Activated CD4-positive, alpha-beta T cell treated with anti-CD3 and anti-CD28 coated beads for 48 hours (primary cell): ENCODE measurements at regions not wholly inside any gene's neighbourhood (a gene's known extent, or its start where the extent isn't known, plus 50 kb on each side); places are given as distances from the start of the nearest gene placed in this dataset.
A peak's percentile ranks its signal among the peaks of the same experiment; 100 is the strongest.
"Not testable (repeated sequence)": the region's sequence is repeated elsewhere in the genome, so short reads cannot be mapped to it uniquely, and the experiment has no call there.

Source experiments
- DNase-seq: peaks from one replicate; pipeline ENCODE4 v3.0.0-alpha.2; 2020

DNA sequence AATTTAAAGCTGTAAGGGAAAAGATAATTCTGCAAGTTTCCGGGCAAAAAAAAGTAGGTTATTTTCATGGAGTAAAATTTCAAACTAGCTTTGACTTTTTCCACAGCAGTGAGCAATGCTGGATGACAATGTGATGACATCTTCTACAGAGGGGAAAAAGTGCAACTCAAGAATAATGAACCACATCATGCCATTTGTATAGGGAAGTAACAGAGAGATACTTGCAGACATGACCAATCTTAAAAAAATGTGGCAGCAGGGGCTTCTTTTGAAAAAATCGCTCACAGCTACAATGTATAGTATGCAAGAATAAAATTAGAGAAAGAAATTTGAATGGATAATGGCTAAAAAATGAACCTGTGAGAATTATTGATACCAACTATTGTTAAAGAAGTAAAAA lies 115.5 kb downstream of the DHRS2 start:
- no peak for DNase-seq

DNA sequence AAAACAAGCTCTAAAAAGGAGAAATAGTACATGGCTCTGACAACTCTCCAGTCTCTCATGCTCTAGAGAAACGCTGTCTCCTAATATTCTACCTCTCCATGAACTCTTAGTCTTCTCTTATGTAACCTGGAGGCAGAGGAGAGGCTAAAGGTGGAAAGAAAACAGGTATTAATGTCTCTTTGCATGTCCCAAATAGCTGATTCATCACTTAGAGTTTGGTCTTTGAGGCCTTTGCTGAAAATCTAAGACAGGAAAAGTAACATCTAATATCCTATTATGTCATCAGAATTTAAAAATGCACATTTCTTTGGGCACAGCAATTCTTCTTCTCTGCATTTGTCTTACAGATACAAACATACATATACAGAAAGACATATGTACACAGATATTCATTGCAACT lies 127.2 kb downstream of the DHRS2 start:
- DNase-seq = no peak

DNA sequence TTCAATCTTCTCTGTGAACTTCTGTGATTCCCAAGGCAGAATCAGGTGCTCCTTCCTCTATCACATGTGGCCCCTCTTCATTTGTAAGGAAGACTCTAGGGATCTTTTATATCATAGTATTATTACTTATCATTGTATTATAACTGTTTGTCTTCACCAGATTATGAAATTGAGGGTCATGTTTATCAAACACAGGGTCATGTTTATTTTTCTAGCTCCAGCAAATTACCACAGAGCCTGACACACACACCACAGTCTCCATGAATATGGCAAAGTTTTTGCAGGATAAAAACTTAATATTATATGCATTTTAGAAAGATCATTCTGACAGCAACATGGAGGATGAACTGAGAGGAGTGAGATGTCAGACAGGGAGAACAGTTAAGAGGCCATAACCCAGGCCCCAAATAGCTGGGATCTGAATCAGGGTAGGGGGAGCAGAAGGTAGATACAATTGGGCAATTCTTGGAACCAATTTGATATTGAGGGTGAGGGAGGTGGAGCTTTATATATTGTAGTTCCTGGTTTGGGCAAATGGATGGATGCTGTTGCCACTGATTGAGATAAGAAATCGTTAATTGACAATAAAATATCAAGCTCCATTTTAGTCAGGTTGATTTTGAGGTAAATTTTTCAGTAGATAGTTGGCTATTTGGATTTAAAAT lies 130.7 kb downstream of the DHRS2 start:
- DNase-seq = no peak

DNA sequence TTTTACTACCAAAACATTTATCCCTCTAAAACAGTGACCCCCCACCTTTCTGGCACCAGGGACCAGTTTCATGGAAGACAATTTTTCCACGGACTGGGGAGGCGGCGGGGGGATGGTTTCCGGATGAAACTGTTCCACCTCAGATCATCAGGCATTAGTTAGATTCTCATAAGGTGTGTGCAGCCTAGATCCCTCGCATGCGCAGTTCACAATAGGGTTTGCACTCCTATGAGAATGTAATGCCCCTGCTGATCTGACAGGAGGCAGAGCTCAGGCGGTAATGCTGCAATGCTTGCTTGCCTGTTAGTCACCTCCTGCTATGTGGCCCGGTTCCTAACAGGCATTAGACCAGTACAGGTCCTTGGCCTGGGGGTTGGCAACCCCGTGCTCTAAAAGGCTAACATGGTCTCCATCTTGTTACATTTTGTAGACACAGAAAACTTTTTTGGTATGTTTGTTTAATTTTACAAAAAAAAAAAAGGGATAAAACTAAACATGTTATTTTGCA lies 133.1 kb downstream of the DHRS2 start:
- not testable (repeated sequence) for DNase-seq

DNA sequence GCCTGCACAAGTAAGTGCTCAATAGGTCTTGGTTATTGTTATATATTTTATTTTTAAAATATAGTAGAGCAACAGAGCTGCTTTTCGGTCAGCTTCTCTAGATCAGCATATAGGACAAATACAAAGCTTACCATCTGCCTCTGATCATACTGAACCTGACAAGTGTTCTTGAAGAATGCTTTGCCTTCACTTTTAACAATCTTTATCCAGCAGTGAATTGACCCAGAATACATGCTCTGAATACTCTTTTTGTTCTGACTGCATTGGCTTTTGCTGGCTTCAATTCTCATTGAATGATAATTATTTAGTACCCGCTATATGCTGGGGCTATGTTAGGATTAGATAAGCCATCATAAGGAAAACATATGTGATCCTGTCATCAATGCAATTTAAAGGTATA lies 137.8 kb downstream of the DHRS2 start:
- no peak for DNase-seq

DNA sequence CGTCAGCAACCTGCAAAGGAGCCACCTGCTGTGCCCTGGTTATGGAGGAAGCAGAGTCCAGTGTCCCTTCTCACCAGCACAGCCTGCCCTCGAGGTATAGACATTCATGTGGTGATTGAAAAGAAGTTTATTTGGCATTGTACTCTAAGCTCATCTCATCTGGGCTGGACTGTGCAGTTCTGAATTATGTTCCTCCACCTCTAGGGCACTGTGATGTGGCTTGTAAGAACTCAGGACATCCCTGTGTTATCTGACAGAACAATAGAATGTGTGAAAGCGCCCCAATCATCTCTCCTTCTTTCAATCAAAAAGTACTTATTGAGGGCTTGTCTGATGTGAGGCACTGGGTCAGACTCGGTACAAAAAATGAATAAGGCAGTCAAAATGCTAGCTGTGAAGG lies 140.1 kb downstream of the DHRS2 start:
- no peak for DNase-seq

DNA sequence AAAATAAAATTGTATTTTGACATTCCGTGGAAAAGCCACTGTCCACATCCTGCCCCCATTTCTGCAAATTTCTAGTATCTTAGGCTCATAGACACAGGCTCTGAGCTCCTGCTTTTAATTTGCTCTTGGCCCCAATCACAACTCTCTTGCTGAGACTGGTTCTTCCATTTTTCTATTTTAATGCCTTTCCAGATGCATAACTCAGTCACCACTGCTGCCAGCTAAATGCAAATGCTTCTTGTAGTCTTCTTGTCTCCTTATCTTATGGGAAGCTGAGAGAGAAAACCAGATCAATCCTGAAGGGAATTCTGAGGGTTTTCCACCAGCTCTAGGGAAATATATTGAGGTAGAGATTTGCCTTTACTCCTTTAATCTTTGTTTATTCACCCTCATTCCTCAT lies 149.0 kb downstream of the DHRS2 start:
- DNase-seq = no peak

DNA sequence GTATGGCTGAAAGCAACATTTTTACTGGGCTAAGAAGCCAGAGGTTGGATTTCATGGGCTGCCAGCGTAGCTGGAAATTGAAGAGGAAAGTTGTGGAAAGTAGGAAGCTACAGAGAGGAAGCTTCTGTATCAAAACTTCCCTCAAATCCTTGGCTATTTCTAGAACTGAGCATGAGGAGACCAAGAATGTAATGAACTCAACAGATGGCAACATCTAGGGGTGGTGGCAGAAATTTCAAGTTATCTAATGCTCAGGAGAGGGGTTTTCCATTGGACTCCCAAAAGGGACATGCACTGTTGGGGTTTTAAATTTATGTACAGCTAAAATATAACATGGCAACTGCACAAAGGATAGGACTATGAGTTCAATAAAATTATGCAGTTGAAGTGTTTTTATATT lies 151.3 kb downstream of the DHRS2 start:
- DNase-seq = no peak

DNA sequence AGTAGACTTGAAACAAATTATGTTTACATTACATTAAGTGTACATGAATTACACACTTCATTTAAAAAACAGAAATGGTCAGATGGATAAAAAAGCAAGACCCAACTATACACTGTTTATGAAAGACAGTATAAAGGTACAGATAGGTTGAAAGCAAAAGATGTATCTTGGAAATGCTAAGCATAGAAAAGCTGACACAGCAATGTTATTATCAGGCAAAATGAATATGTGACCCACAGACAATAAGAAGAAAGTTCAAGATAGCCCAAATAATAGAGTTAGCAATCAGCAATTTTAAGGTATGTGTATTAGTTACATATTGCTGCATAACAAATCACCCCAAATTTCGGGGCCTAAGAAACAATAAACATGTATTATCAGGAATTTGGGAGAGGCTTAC lies 153.5 kb downstream of the DHRS2 start:
- no peak for DNase-seq

DNA sequence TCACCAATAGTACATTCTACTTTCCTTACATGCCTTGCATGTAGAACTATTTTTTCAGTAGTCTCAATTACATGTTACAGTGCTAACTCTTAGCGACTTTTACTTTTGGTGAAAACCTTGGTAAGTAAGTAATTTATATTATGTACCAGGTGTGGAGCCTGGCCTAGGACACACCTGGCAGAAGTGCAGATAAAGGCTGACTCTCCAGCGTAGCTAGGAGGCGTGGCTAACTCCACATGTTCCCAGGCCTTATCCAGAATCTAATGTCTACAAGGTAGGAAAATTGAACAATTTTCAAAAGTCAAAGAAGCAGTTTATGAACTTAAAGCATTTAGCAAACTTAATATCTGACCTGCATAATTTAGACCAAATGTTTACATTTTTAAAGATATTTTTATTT lies 157.4 kb downstream of the DHRS2 start:
- no peak for DNase-seq

DNA sequence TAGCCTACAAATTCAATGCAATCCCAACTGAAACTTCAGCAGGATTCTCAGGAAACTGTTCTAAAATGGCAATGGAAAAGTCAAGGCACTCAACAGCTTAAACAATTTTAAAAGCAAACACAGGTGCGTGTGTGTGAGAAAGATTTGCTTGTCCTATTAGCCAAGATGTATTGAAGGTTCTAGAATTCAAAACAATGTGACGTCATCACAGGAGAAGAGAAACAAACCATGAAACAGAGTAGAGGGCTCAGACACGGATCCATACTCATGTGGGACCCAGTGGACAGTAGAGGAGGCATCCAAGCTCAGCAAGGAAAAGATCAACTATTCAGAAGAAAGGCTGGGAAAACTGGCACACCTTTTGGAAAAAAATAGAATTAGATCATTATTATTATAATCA lies 152.8 kb upstream of the DHRS4 start:
- no peak for DNase-seq

DNA sequence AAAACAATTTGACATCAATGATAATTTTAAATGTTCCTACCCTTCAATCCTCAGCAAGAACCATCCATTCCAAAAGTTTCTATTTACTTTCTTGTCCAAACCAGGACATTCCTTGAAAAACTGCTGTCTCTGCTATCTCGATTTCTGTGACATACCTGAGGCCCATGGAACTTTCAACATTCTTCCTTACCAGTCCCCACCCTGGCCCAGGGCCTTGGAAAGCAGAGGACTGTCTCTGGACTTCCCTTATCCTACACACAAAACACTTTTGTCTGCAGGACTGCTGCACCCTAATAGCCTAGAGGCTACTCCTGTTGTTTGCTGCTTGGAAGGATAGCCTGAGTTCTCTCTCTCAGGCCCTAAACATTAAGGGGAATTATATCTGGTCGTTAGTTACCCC lies 151.8 kb upstream of the DHRS4 start:
- DNase-seq = no peak

DNA sequence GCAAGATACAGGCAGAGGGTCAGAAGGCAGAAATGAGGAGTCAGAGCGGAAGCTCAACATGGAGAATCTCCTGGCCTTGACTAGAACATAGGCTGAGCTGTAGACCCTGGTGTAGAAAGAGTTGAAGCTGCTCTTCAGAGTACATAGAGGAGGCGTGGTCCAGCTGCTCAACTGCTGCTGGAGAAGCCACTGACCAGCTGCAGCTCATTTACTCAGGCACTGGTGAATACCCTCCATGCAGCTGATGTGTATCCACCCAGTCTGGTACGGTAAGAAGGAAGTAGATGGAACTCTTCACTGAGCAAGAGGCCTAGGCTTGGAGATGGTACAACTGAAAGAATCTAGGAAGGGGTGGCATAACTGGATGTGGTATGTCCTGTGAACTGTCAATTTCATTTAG lies 148.8 kb upstream of the DHRS4 start:
- no peak for DNase-seq

DNA sequence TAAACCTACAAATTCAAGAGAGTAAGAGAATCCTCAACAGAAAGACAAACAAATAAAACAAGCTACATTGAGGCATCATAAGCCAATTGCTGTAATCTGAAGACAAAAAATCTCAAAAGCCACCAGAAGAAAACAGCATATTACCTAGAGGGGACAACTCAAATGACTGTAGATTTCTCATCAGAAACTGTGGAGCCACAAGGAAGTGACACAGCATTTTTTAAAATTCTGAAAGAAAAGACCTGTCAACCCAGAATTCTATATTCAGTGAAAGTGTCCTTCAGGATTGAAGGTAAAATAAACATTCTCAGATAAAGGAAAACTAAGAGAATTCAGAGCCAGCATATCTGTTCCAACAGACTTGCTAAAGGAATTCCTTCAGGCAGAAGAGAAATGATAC lies 147.8 kb upstream of the DHRS4 start:
- DNase-seq = no peak

DNA sequence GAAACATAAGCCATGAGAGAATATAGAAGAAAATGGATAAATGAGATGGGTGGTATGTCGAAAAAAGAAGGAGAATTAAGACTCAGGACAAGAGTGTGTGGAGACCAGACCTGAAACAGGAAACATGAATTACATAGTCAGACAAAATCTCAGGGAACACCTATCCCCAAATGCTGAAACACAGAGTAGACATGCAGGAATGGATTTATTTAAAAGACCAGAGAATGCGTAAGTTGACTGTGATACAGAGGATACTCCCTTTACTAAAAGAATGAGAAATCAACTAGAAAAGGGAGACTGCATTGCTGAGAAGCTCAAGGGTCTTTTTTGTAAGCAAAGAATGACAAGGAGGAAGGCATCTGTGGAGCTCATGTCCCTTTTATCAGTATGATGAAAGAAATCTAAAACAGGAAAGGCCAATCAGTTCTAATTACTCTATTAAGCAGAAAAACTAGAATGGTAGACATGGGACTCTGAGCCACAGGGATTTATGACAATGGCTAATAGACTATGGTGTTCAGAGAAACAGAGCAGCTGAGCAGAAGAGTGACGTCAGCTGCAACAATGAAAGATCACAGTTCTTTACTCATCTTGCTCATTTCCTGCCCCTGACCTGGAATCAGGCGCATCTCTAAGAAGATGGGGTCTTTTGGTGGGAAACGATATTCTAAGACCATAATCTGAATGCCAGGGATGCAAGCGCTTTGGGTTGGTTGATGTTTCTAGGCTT lies 138.9 kb upstream of the DHRS4 start:
- DNase-seq = no peak

DNA sequence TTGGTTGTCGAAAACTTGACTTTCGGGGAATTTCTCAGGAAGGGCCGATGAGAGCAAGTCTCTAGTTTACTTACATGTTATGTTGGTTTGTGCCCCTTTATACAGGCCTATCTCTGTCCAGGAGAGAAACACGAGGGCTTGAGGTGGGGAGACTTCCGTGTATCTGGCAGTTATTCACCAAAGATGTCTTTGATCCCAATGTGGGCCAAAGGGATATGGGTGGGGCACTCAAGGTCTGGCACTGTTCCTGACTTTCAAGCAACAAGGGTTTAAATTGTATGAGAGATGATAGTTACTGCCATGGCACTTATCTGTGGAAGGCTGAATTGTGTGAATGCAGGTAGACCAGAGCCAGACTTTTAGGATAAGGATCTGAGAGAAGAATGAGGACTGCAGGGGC lies 137.2 kb upstream of the DHRS4 start:
- no peak for DNase-seq

DNA sequence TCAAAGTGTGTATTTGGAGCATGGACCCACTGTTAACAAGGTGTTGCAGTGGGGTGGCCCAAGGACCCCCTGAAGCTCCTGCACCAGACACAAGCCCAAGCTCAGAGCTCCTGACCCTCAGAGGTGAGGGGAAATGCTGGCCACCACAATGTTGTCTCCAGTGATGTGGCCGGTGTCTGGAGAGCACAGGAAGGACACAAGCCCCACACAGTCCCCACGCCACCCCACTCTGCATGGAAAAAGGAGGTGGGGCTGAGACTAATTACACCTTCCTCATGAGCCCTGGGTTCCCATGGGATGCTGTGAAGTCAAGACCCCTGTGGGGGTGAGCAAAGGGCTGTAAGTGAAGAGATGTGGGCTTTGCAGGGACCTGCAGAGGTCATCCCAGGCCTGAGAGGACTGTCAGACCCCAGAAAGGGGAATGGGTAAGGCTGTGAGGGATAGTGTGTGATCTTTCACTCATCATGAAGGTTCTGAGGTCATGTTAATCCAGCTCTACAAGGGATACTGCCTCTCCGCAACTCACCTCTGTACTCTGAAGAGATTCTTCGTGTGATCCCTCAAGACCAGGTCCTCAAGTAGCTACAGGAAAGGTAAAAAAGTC lies 136.3 kb upstream of the DHRS4 start:
- no peak for DNase-seq

DNA sequence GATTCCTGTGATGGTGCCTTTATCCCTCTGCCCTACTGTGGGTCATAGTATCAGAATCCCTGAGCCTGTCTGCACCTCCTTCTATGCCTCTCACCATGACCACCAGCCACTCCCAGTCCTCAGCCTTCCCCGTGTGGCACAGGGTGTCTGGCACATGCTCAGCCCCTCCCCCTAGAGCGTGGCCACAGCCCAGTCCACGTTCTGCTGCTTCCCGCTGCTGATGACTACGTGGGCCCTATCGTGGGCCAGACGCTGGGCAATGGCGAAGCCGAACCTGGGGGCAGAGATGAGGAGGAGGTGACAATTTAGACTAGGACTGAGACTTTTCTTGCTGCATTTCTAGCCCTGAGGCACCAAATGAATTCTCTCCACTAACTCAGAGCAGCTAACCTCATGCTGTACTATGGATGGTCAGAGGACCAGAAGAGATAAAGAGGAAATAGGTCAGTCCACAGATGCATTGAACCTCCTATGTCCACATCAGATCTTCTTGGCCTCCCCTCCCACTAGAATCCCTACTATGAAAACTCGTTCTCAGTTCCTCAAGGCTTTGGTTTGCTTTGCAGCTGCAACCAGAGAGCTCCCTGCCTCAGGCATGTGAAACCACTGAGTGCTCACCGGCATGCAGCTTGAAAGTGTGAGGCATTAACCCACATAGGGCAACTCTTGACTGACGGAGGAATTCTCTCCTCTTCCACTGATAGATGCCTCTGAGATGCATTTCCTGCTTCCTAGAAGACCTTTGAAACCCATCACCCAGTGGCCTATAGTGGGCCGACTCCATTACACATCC lies 126.3 kb upstream of the DHRS4 start:
- no peak for DNase-seq

DNA sequence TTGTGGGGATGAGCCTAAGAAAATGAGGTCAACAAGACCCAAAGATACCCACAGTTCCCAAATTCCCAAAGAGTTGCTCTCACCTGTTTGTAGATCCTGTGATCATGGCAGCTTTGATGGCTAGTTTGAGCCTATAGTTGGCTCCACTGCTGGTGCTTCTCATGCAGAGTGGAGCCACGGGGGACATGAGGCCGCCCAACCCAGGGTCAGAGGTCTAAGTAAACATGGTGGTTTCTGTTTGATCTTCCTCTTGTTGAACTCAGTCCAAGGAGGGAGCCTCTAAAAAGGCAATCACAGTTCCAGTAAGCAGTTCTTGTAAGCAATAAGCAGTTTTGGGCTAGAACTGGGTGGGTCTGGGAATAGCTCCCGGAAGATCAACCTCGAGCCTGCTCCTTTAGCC lies 125.6 kb upstream of the DHRS4 start:
- no peak for DNase-seq

DNA sequence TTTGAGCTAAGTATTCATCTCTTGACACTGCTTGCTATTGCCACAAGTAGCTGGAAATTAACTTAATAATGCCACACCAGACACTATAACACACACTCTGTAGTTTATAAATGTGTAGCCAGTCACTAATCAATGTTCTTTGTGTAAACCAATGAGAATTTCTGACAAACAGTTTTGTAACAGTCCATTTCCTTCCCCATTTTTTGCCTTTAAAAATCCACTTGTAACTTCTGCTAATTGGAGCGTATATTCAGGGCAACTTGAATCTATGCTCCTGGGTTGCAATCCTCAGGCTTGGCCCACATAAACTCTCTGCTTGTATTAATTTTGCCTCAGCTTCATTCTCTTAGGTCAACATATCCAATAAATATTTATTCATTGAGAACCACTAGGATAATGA lies 125.0 kb upstream of the DHRS4 start:
- no peak for DNase-seq

DNA sequence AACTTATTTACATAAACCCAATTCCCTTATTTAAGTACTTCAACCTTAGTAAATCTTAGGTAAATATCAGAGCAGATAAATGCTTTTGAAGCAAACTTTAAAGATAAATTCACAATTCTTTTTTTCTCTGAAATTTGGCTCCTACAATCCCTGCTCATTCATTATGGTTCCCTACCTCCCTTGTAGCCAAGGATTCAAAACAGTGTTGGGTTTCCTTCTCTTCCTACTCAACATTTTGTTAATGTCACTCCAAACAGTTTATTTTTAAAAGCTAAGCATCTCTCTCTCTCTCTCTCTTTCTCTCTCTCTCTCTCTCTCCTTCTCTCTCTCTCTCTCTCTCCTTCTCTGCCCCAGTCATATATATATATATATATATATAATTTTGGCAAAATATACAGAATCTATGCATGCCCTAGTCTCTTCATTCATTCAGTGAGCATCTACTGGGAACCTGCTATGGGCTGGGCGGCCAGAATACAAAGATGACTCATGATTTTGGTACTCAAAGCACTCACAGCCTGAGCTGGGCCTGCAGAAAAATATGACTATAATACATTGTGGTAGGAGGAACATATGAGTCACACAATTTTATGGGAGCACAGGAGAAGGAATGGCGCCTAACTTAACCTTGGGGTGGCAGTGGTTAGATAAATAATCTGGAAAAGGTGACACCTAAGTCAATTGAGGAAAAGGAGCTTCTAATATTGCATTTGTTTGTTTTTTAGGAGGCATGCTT lies 123.7 kb upstream of the DHRS4 start:
- no peak for DNase-seq

DNA sequence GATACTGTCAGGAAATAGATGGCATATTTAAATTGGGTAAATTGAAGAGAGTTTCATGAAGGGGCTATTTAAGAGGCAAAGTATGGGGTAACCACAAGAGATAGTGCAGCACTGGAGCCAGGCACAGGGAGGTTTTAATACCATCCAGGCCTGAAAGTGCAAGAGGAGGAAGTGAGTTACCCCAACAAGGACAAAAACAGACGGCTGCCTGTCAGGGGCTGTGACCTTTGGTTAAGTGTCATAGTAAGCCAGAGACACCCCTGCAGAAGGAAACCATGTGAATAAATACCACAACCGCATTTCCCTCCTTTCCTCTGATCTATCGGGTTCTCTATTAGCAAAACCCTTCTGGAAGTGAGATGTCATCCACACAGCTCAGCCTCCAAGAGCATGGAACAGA lies 122.0 kb upstream of the DHRS4 start:
- DNase-seq = peak; percentile 7

DNA sequence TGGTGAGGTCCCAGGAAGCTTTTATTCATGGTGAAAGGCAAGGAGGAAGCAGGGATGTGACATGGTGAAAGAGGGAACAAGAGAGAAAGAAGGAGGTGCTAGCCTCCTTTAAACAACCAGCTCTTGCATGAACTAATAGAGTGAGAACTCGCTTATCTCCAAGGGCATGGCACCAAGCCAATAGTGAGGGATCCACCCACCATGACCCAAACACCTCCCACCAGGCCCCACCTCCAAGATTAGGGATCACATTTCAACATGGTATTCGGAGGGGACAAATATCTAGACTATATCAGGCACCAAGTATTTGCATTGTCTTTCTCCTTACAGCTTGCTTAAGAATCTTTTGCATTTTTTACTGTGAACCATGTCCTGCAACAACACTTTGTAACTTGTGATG lies 91.9 kb upstream of the DHRS4 start:
- DNase-seq = no peak
